Effector memory CD8-positive, alpha-beta T cell (primary cell): ENCODE measurements at regions not wholly inside any gene's neighbourhood (a gene's known extent, or its start where the extent isn't known, plus 50 kb on each side); places are given as distances from the start of the nearest gene placed in this dataset.

ENCODE experiments used
- ATAC-seq: fragments of 150-1000 bp; cut with Tn5 transposase; replicated peaks from 2 replicates; pipeline ENCODE4 v1.10.0; 2021; ENCODE audit warnings: mild to moderate bottlenecking, moderate library complexity
- DNase-seq, 3 experiments: peaks; one replicate each; pipeline ENCODE4 v3.0.0; 2021
- H3K27ac Mint-ChIP-seq, 2 donors: one replicate each; pipeline ENCODE4 v1.8.0; 2022; ENCODE audit warnings: mild to moderate bottlenecking in 2 of 2, mixed read lengths in 2 of 2, moderate library complexity in 2 of 2
- H3K27me3 Mint-ChIP-seq, 2 donors: one replicate each; pipeline ENCODE4 v1.8.0; 2022; ENCODE audit warnings: mixed read lengths in 2 of 2
- H3K36me3 Mint-ChIP-seq: one replicate; pipeline ENCODE4 v1.8.0; 2022; ENCODE audit warnings: mild to moderate bottlenecking, moderate library complexity, mixed read lengths; ENCODE audit not compliant: insufficient read depth
- H3K4me1 Mint-ChIP-seq, 2 donors: one replicate each; pipeline ENCODE4 v1.8.0; 2022; ENCODE audit warnings: low read depth in 2 of 2, mixed read lengths in 2 of 2
- H3K4me3 Mint-ChIP-seq, 2 donors: one replicate each; pipeline ENCODE4 v1.8.0; 2022; ENCODE audit warnings: mild to moderate bottlenecking in 2 of 2, mixed read lengths in 2 of 2, moderate library complexity in 2 of 2
- H3K9me3 Mint-ChIP-seq, 2 donors: one replicate each; pipeline ENCODE4 v1.8.0; 2022; ENCODE audit warnings: mixed read lengths in 2 of 2

DNA sequence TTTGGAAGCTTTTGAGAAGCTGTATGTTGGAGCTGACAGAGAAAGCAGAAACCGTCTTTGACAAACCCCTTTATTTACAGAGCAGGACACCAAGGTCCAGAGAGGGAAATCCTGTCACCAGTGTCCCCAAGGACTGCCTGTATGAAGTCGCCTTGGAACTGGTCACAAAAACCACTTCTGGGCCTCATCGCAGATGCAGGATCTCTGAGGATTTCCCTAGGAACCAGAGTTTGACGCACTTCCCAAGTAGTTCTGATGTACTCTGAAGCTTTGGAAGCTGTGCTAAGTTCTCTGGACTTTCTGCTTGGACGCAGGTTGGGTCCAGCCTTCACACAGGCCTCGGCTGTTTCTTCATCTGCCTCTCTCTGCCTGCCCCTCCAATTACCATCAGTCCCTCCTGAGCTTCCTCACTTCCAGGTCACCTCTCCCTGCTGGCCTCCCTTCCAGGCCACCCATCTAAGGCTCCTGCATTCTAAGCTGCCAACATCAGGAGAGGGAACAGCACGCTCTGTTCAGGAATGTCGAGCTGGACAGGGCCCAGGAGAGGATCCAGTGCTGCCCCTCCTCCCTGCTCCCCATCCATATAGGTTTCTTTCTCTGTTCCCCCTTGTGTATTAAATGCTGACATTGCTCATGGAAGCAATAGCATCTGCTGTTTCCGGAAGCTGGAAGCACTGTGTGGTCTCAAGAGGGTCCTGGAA lies 270.8 kb downstream of the OPA1 start:
- Mint-ChIP-seq H3K4me3 (no peak overlapping the region), H3K9me3 (no peaks in the 10 kb centered on the region), H3K36me3 (no peaks in the 10 kb centered on the region), H3K27me3 (peaks cover 9 to 29% of the 10 kb centered on the region in 2 donors), H3K4me1 (no peaks in the 10 kb centered on the region), H3K27ac (no peak overlapping the region)
- ATAC-seq = no peak
- DNase-seq = no peak

- no peaks in the 10 kb centered on the region for H3K9me3 Mint-ChIP-seq
- DNase-seq (no peak), ATAC-seq (no peak)
- H3K4me3 Mint-ChIP-seq = no peak overlapping the region
- H3K4me1 Mint-ChIP-seq = peaks cover 0 to 1% of the 10 kb centered on the region in 2 donors
- no peaks in the 10 kb centered on the region for H3K36me3 Mint-ChIP-seq
- no peak overlapping the region for H3K27ac Mint-ChIP-seq
- H3K27me3 Mint-ChIP-seq = peaks cover 12 to 45% of the 10 kb centered on the region in 2 donors
Observed at GRCh38 chr3:193865339-193865738, 270.6 kb upstream of the HES1 start.

GRCh38 chr3:193865896-193866480 lies 270.0 kb upstream of the HES1 start:
- DNase-seq = no peak
- no peak overlapping the region for H3K4me3 Mint-ChIP-seq
- no peak for ATAC-seq

DNA sequence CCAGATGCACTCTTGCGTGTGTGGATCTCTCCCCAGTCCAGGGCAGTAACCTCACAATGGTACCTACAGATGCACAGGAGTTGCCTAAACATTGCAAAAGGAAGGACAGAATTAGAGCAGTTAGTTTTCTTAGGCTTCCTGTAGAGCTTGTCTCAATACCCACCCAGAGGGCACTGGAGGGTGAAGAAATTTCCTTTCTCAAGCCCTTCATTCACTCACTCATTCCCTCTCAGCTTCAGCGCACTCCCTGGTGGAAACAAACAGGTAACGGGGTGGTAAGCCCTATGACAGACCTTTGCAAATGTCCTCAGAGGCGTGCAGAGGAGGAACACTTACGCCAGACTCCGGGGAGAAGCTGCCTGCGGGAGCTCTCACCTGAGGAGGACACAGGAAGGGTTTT lies 267.4 kb upstream of the HES1 start:
- Mint-ChIP-seq H3K36me3 (no peaks in the 10 kb centered on the region), H3K4me1 (peaks cover 0 to 1% of the 10 kb centered on the region in 2 donors), H3K4me3 (no peak overlapping the region), H3K27ac (no peak overlapping the region), H3K9me3 (no peaks in the 10 kb centered on the region), H3K27me3 (peaks cover 14 to 60% of the 10 kb centered on the region in 2 donors)
- no peak for ATAC-seq
- DNase-seq = no peak

More at GRCh38 chr3:193865896-193866480, 270.0 kb upstream of the HES1 start:
- Mint-ChIP-seq H3K4me1 (peaks cover 0 to 1% of the 10 kb centered on the region in 2 donors), H3K36me3 (no peaks in the 10 kb centered on the region), H3K9me3 (no peaks in the 10 kb centered on the region), H3K27me3 (peaks cover 14 to 51% of the 10 kb centered on the region in 2 donors), H3K27ac (no peak overlapping the region)

GRCh38 chr3:193869221-193870201 lies 266.4 kb upstream of the HES1 start:
- H3K27me3 Mint-ChIP-seq = peaks cover 17 to 68% of the 10 kb centered on the region in 2 donors
- no peak overlapping the region for H3K4me3 Mint-ChIP-seq
- peaks cover 0 to 1% of the 10 kb centered on the region in 2 donors for H3K4me1 Mint-ChIP-seq
- DNase-seq = no peak
- H3K9me3 Mint-ChIP-seq = no peaks in the 10 kb centered on the region
- no peak for ATAC-seq
- no peak overlapping the region for H3K27ac Mint-ChIP-seq
- no peaks in the 10 kb centered on the region for H3K36me3 Mint-ChIP-seq

DNA sequence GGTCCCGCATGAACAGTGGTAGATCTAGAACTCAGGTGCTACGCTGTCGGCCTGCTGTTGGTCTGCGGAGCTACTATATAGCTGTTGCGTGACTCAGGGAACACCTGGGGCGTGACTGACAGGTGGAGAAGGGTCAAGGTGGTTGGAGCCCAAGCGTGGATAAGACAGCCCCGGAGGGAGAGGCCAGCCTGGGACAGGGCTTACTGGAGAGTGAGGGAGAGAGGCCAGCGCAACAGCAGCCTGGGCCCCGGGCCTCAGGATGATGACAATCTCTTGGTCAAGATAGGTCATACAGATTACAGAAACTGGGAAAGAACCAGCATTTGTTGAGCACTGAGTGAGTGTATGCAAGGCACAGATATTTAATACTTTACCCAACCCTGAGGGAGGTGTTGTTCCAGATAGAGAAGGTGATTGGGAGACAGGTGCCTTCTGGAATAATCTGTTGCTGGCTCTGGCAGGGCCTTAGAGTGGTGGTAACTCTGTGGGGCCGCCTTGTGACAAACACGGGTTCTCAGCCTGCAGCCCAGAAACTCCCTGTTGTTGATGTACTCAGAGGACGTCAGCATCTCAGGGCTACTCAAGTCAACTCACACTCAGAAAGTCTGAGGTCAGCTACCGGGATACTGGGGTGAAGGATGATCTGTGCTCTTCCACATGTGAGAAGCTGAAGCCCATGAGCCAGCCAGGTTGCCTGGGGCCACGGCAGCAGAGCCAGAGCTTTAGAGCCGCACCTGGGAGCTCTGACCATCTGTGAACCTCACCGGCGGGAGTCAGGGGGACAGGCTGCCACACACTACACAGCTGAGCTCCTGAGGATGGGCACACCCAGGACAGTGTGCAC lies 265.4 kb upstream of the HES1 start:
- H3K9me3 Mint-ChIP-seq = no peaks in the 10 kb centered on the region
- no peaks in the 10 kb centered on the region for H3K36me3 Mint-ChIP-seq
- no peak overlapping the region for H3K4me3 Mint-ChIP-seq
- peaks cover 0 to 1% of the 10 kb centered on the region in 2 donors for H3K4me1 Mint-ChIP-seq
- DNase-seq (no peak), ATAC-seq (no peak)
- no peak overlapping the region for H3K27ac Mint-ChIP-seq
- H3K27me3 Mint-ChIP-seq = peaks cover 22 to 79% of the 10 kb centered on the region in 2 donors

GRCh38 chr3:193871220-193871485 lies 264.8 kb upstream of the HES1 start:
- peaks cover 0 to 1% of the 10 kb centered on the region in 2 donors for H3K4me1 Mint-ChIP-seq
- H3K27ac Mint-ChIP-seq = no peak overlapping the region
- DNase-seq (no peak), ATAC-seq (no peak)
- no peaks in the 10 kb centered on the region for H3K36me3 Mint-ChIP-seq
- no peak overlapping the region for H3K4me3 Mint-ChIP-seq
- peaks cover 24 to 81% of the 10 kb centered on the region in 2 donors for H3K27me3 Mint-ChIP-seq
- H3K9me3 Mint-ChIP-seq = no peaks in the 10 kb centered on the region

DNA sequence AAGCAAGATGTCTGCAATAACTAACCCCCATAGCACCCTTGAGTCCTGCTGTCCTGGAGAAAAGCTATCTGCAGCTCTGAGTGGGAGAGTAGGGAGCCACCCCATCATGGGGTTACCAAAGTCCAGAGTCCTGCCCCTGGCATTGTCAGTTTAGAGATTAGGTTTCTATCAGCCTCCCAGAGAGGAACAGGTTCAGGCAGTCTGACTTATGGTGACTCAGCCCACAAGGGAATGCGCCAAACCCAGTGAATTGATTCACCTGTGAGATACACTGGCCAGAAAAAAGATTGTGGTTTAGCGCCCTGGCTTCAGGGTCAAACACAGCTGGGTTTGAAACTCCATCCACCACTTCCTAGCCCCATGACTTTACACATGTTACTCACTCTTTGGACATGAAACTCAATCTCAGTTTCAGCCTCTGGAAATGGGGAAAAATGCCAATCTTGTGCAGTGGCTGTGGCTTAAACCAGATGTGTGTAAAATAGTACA lies 263.6 kb upstream of the HES1 start:
- Mint-ChIP-seq H3K9me3 (no peaks in the 10 kb centered on the region), H3K4me3 (no peak overlapping the region), H3K27me3 (peaks cover 36 to 81% of the 10 kb centered on the region in 2 donors), H3K36me3 (no peaks in the 10 kb centered on the region), H3K4me1 (peaks cover 0 to 1% of the 10 kb centered on the region in 2 donors), H3K27ac (no peak overlapping the region)
- ATAC-seq (no peak), DNase-seq (no peak)

DNA sequence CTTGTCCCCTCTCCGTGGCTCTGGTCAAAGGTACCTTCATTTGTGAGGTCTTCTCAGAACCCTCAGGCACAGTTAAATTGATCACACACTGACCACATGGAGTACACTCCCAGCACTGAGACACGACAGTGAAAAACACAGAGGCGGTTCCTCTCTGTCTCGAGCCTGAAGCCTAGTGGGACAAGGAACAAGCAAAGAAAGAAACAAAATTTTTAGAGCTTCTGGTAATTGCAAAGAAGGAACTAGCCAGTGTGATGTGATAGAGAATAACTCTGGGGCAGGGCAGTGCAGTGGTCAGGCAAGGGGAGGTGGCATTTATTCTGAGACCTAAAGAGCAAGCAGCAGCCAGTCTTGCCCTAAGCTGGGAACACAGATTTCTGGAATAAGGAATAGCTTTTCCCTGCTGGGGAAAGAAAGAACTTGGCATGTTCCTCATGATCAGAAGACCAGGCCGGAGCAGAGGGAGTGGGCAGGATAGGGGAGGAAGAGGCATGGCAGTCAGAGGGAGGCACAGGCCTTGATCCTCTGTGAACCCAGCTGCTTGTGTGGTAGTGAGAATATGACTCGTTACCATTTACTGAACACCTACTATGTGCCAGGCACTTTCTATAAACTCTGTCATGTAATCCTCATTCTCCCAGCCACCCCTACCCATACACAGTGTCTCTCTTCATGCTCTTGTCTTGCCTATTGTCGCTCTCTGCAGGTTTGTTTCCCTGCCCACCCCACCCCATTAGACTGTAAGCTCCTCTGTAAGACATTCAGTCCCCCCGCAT lies 262.3 kb upstream of the HES1 start:
- Mint-ChIP-seq H3K27me3 (peaks cover 29 to 71% of the 10 kb centered on the region in 2 donors), H3K27ac (no peak overlapping the region), H3K36me3 (no peaks in the 10 kb centered on the region), H3K4me1 (peaks cover 0 to 1% of the 10 kb centered on the region in 2 donors), H3K4me3 (no peak overlapping the region), H3K9me3 (no peaks in the 10 kb centered on the region)
- ATAC-seq = no peak
- DNase-seq = no peak

DNA sequence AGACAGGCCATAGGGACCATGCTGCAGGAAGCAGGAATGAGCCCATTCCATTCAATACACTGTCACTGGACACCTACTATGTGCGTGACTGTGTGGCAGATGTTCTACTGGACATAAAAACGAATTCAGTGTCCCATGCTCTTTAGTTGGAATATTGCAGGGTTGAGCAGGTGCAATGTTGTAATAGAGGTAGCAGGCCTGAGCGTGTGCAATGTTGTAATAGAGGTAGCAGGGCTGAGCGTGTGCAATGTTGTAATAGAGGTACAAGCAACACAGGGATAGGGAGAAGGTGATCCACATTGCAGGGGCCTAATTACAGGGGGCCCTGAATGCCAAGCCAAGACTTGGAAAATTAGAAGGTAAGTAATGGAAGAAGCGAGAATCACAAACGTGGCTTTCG lies 261.4 kb upstream of the HES1 start:
- peaks cover 29 to 70% of the 10 kb centered on the region in 2 donors for H3K27me3 Mint-ChIP-seq
- H3K36me3 Mint-ChIP-seq = no peaks in the 10 kb centered on the region
- no peaks in the 10 kb centered on the region for H3K9me3 Mint-ChIP-seq
- no peak overlapping the region for H3K27ac Mint-ChIP-seq
- DNase-seq (no peak), ATAC-seq (no peak)
- no peak overlapping the region for H3K4me3 Mint-ChIP-seq
- H3K4me1 Mint-ChIP-seq = peaks cover 0 to 1% of the 10 kb centered on the region in 2 donors

- no peak overlapping the region for H3K4me3 Mint-ChIP-seq
- H3K36me3 Mint-ChIP-seq = no peaks in the 10 kb centered on the region
- H3K4me1 Mint-ChIP-seq = no peaks in the 10 kb centered on the region
- DNase-seq (no peak), ATAC-seq (no peak)
- H3K27me3 Mint-ChIP-seq = peaks cover 28 to 69% of the 10 kb centered on the region in 2 donors
- no peak overlapping the region for H3K27ac Mint-ChIP-seq
- no peaks in the 10 kb centered on the region for H3K9me3 Mint-ChIP-seq
Observed at GRCh38 chr3:193874997-193875593, 260.9 kb upstream of the HES1 start.
